ENCODE measurements at regions not wholly inside any gene's neighbourhood (a gene's known extent, or its start where the extent isn't known, plus 50 kb on each side); places are given as distances from the start of the nearest gene placed in this dataset.

GRCh38 chr6:2378046-2378657, 132.7 kb upstream of the GMDS start:
- TF ChIP-seq MAX (IDR thresholded peaks at IDR 0.05) = peak; percentile 49; the same call in 1 of the 2 replicates
- no peak for TF ChIP-seq FOXM1 (IDR thresholded peaks at IDR 0.05; ENCODE audit: borderline replicate concordance, low read depth)

GRCh38 chr6:2376429-2377355, 131.3 kb upstream of the GMDS start:
- TF ChIP-seq EP300 (IDR thresholded peaks at IDR 0.05; ENCODE audit: borderline replicate concordance) = no peak
- no peak for TF ChIP-seq REST (IDR thresholded peaks at IDR 0.05; ENCODE audit: low read depth)
- no peak for TF ChIP-seq RAD21 (IDR thresholded peaks at IDR 0.05; ENCODE audit: low read depth)
- TF ChIP-seq NFIC (IDR thresholded peaks at IDR 0.05) = no peak
- TF ChIP-seq TAF1 (IDR thresholded peaks at IDR 0.05; ENCODE audit: low read depth) = no peak
- no peak for TF ChIP-seq TEAD4 (IDR thresholded peaks at IDR 0.05)
- no peak for TF ChIP-seq YY1 (IDR thresholded peaks at IDR 0.05; ENCODE audit: low read depth)
- TF ChIP-seq USF1 (IDR thresholded peaks at IDR 0.05) = no peak
- no peak for TF ChIP-seq EGR1 (IDR thresholded peaks at IDR 0.05)
- no peak for TF ChIP-seq ZBTB7A (IDR thresholded peaks at IDR 0.05; ENCODE audit: low read depth)
- TF ChIP-seq FOXM1 (IDR thresholded peaks at IDR 0.05; ENCODE audit: borderline replicate concordance, low read depth) = no peak
- TF ChIP-seq TCF12 (IDR thresholded peaks at IDR 0.05; ENCODE audit: low read depth) = no peak

GRCh38 chr6:2375443-2375842, 130.0 kb upstream of the GMDS start:
- no peak for TF ChIP-seq YY1 (IDR thresholded peaks at IDR 0.05; ENCODE audit: low read depth)

GRCh38 chr6:2369606-2370005, 124.2 kb upstream of the GMDS start:
- TF ChIP-seq NFIC (IDR thresholded peaks at IDR 0.05) (no peak), USF1 (IDR thresholded peaks at IDR 0.05) (no peak), TEAD4 (IDR thresholded peaks at IDR 0.05) (no peak), YY1 (IDR thresholded peaks at IDR 0.05; ENCODE audit: low read depth) (no peak), EGR1 (IDR thresholded peaks at IDR 0.05) (no peak), FOXM1 (IDR thresholded peaks at IDR 0.05; ENCODE audit: borderline replicate concordance, low read depth) (no peak), RAD21 (IDR thresholded peaks at IDR 0.05; ENCODE audit: low read depth) (no peak), MAX (IDR thresholded peaks at IDR 0.05) (no peak), TAF1 (IDR thresholded peaks at IDR 0.05; ENCODE audit: low read depth) (no peak), CEBPB (IDR thresholded peaks at IDR 0.05) (no peak), CREB1 (IDR thresholded peaks at IDR 0.05; ENCODE audit: low read depth) (no peak), EP300 (IDR thresholded peaks at IDR 0.05; ENCODE audit: borderline replicate concordance) (no peak), REST (IDR thresholded peaks at IDR 0.05; ENCODE audit: low read depth) (no peak), ZBTB7A (IDR thresholded peaks at IDR 0.05; ENCODE audit: low read depth) (no peak)

GRCh38 chr6:2363211-2363610, 117.8 kb upstream of the GMDS start:
- TF ChIP-seq EGR1 (IDR thresholded peaks at IDR 0.05) (no peak), REST (IDR thresholded peaks at IDR 0.05; ENCODE audit: low read depth) (no peak), EP300 (IDR thresholded peaks at IDR 0.05; ENCODE audit: borderline replicate concordance) (no peak), TAF1 (IDR thresholded peaks at IDR 0.05; ENCODE audit: low read depth) (no peak), TEAD4 (IDR thresholded peaks at IDR 0.05) (no peak), MAX (IDR thresholded peaks at IDR 0.05) (no peak), CREB1 (IDR thresholded peaks at IDR 0.05; ENCODE audit: low read depth) (no peak), YY1 (IDR thresholded peaks at IDR 0.05; ENCODE audit: low read depth) (no peak), ZBTB7A (IDR thresholded peaks at IDR 0.05; ENCODE audit: low read depth) (no peak), NFIC (IDR thresholded peaks at IDR 0.05) (no peak), USF1 (IDR thresholded peaks at IDR 0.05) (no peak), CEBPB (IDR thresholded peaks at IDR 0.05) (no peak), RAD21 (IDR thresholded peaks at IDR 0.05; ENCODE audit: low read depth) (no peak), TCF12 (IDR thresholded peaks at IDR 0.05; ENCODE audit: low read depth) (no peak), FOXM1 (IDR thresholded peaks at IDR 0.05; ENCODE audit: borderline replicate concordance, low read depth) (no peak)
